ENCODE measurements at regions not wholly inside any gene's neighbourhood (a gene's known extent, or its start where the extent isn't known, plus 50 kb on each side); places are given as distances from the start of the nearest gene placed in this dataset.

- TF ChIP-seq SIX5 (IDR thresholded peaks at IDR 0.05; ENCODE audit: low read depth, low read length, severe bottlenecking) (no peak), PAX5 (IDR thresholded peaks at IDR 0.05; ENCODE audit: borderline replicate concordance, low read depth, low read length) (no peak), ATF2 (IDR thresholded peaks at IDR 0.05; ENCODE audit: low read length) (no peak), ATF3 (IDR thresholded peaks at IDR 0.05; ENCODE audit: borderline replicate concordance, extremely low read depth, low read depth, low read length) (no peak), ESRRA (IDR thresholded peaks at IDR 0.05; ENCODE audit: low read length) (no peak), DPF2 (IDR thresholded peaks at IDR 0.05) (no peak), EZH2 (IDR thresholded peaks at IDR 0.05; ENCODE audit: borderline replicate concordance, control insufficient read depth, low read depth, low read length) (no peak), BCL3 (IDR thresholded peaks at IDR 0.05; ENCODE audit: borderline replicate concordance, insufficient read depth, low read depth, low read length, poor library complexity, severe bottlenecking) (no peak), CTCF (IDR thresholded peaks at IDR 0.05 in 2 of 3, conservative IDR thresholded peaks at IDR 0.05 in 1 of 3; ENCODE audit: control insufficient read depth in 2 of 3, extremely low read depth in 1 of 3, insufficient read depth in 1 of 3, low read depth in 3 of 3, low read length in 3 of 3) (no peak), NFIC (IDR thresholded peaks at IDR 0.05; ENCODE audit: low read depth, low read length) (no peak), FOS (IDR thresholded peaks at IDR 0.05; ENCODE audit: borderline replicate concordance, extremely low read depth, insufficient read length) (no peak), SIN3A (IDR thresholded peaks at IDR 0.05; ENCODE audit: low read depth, low read length) (no peak), ETV6 (conservative IDR thresholded peaks at IDR 0.05 in 1 of 2, IDR thresholded peaks at IDR 0.05 in 1 of 2; ENCODE audit: borderline replicate concordance in 1 of 2, low read depth in 1 of 2) (no peak), CREM (IDR thresholded peaks at IDR 0.05; ENCODE audit: low read depth) (no peak)
These were observed 99.5 kb upstream of the GATA6 start for GRCh38 chr18:22069916-22070315.
